HG03432 (cell line): ENCODE measurements at regions not wholly inside any gene's neighbourhood (a gene's known extent, or its start where the extent isn't known, plus 50 kb on each side); places are given as distances from the start of the nearest gene placed in this dataset.

Experiments used
- ATAC-seq: cut with Tn5 transposase; IDR thresholded peaks from one replicate; pipeline ENCODE4 v1.9.1; 2021; ENCODE audit warnings: mild to moderate bottlenecking, moderate library complexity; ENCODE audit not compliant: unreplicated experiment

DNA sequence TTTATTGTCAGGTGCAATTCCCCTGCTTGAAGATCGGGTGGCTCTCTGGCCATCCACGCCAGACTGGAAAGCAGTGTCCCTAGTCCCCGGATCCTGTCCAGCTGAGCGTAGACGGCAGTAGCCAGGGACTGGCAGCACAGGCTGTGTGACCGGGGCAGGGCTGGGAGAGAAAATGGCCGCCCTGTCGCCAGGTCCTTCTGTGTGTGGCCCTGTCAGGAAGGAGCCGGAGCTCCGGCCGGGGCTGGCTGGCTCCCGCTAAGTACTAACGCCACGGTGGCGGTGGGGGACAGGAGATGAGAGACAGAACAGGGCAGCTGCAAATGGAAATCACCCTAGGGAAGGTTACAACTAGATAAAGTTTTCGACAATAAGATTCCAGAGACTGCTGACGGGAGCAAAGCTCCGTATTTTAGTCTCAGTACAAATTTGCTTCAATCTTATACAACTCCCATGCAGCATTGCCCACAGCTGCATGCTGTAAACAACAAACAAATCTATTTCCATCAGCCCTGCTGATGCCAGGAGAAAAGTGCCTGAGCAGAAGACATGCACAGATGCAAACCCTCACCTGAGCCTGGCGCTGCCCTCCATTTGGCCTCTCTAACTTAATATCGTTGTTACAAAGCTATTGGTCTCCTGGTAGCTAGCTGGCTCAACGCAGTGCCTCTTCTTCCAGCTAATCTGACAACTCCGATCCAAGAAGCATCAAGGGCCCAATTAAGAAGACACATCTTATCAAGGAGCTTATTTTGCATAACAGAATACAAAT is 253.0 kb downstream of the TSHZ3 start:
- ATAC-seq = no peak

DNA sequence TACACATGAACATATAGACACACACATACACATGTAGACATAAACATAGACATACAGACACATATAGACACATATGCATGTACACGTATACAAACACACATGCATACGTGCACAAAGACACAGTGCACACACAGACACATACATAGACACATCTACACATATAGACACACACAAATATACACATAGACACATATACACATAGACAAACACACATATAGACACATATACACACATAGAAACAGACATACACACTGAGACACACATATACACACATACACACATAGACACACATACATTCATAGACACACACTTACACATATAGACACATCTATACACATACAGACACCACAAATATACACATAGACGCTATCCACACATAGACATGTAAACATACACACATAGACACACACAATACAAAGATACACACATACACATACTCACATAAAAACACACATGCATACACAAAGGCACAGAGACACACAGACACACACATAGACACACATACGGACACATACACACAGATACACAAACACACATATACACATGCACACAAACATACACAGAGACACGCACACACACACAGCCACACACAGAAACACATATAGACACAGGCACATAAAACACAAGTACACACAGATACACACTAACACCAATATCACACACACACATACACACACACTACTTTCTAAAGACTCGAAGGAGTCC is 254.0 kb downstream of the TSHZ3 start:
- ATAC-seq = no peak

DNA sequence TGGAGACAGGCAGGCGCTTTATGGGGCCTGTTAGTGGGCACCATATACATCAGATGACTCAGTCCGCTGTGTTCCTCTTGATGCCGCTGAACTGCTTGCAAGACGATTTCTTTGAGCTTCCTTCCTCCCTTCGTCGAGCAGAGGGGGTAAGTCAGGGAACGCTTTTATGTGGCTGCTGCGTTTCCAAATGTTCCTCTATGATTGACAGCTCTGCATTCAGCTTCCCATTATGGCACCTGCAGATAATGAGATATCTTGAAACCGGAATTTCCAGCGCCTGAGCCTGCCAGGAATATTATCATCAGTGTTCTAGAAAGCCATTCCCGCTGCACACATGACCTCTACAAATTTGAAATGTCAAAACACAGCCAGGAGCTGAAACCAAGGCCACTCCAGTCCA is 257.0 kb downstream of the TSHZ3 start:
- ATAC-seq = no peak

DNA sequence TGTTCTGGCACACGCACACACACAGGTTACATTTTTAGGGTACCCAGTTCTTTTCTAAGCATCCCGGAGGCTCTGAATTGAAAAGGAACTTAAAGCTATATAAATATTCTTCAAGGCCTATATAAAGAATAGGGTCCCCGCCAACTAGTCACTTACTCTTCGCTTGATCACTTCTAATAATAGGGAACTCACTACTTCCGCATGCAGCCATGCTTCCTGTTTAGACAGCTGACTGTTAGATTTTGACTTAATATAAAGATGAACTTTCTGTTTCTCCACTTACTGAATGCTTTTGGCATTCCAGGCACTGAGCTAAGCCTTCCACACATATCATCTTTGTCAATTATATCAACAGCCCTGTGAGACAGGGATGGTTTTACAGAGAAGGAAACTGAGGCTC is 259.6 kb downstream of the TSHZ3 start:
- ATAC-seq = no peak

DNA sequence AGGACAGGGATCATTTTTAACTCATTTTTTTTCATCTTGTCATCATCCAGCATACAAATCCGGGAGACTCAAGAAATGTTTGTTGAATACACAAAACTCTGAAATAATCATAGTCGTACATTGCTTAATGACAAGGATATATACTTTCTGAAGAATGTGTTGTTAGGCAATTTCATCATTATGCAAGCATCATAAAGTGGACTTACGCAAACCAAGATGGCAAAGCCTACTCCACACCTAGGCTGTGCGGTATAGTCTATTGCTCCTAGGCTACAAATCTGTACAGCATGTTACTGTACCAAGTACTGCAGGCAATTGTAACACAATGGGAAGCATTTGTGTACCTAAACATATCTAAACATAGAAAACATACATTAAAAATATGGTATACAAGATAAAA is 264.1 kb downstream of the TSHZ3 start:
- ATAC-seq = no peak

DNA sequence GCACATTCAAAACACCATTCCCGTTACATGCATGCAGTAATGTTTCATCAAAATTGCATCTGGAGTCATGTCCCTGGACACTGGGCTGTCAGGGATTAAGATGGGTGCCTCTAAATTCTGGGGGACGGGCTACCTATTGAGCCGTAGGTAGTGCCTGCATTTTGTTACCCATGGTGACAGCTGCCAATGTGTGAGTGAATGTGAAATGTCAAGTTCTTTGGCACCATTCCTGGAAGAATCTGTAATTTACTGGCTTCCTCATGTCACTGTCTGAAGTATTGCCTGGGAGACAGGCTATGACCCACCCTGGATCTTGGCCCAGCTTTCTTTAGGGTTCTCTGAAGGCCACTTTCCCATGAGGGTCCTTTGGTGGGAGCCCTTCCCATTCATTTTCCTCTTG is 266.1 kb downstream of the TSHZ3 start:
- no peak for ATAC-seq

DNA sequence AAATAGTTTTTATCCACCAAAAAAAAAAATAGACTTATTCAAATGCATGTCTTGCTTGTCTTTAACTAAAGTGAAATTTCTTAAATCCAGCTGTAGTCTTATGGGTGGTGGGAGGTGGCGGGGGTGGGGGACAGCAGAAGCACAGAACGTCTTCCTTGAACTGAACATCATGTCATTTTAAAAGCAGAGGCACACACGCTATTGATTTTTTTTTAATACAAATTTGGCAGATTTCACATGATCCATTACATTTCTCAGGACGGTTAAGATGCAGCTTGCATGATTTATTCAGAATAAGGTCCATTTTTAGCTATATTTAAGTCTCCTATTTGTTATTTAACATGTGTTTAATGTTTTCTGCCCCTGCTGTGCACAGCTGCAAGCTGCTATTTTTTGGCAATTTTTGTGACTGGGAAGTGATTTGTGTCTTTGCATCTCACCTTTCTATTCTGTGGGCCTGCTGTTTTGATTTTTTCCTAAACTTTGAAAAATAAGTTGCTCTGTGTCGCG is 274.0 kb downstream of the TSHZ3 start:
- no peak for ATAC-seq

DNA sequence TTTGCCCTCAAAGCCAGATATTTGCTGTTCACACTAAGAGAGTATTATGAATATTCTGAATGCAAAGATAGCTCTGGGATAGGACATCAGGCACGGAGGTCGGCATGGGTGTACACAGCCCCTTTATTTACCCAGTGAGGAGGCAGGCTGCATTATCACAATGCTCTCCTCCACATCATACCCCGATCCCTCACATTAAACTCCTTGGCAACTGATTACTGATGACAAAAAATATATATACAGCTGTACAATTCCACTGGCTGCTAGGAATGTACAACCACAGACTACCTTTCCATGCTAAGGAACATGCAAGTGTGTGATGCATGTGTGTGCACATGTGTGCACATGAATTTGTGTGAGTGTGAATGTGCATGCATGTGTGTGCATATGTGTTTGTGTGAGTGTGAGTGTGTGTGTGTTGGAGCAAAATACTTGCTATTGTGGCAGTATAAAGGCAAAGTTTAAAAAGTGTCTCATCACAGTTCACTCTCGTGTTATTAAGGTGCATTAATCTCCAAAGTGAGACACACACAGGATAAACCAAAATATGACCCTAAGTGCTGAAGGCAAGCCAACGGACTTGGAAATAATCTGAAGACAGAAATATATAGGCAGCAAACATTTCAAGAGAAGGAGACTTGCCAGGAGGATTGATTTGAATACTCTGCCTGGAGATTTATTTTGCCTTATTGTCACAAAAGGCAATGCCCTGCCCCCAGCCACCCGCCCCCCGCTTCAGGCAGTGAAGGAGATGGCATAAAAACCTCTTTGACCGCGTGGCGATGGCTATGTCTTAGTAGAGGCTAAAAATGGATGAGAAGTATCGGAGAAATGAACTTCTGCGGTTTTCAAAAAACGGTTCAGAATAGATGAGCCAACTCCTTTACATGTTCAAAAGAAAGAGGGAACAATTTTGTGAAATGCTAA is 274.8 kb downstream of the TSHZ3 start:
- no peak for ATAC-seq

DNA sequence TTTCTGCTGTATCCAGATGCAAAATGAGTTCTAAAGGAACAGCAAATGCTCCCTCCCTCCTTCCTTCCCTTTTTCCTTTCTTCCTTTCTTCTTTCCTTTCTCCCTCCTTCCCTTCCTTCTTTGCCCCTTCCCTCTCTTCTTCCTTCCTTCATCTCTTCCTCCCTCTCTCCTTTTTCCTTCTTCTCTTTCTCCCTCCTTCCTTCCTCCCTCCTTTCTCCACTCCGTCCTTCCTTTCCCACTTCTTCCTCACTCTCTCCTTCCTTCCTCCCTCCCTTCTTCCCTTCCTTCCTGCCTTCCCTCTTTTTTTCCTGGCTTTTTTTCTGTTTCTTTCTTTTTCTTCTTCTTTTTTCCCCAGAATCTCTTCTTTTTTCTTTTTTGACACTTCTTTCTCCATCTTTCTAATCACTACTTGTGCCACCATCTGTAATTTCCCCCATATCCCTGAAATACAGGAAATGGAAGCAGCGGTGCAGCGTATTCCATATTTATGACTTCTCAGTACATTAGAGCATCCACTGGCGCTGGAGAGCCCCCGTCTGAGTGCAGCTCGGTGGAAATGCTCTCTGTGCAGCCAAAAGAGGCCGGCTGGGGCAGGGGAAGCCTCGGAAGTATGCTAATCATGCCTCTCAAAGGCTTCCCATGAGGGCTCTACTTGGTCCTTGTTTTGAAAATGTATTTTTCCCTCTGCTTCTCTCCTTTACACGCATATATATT is 275.6 kb downstream of the TSHZ3 start:
- no peak for ATAC-seq

DNA sequence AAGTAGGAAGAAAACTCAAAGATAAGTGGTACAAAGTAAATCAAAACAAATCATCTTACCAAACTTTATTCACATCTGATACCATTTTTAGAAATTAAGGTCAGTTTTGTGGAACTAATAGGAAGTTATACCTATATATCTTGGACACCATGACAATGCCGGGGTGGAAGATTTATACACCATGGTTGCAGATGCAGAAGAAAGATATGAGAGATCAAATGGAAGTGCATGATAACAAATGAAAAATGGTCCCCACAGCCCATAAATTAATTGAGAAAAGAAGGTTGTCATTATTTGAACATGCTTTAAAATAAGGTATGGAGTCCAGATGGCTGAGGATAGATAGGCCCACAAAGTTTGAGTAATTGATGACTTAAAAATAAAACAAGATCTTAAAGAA is 276.8 kb downstream of the TSHZ3 start:
- no peak for ATAC-seq

DNA sequence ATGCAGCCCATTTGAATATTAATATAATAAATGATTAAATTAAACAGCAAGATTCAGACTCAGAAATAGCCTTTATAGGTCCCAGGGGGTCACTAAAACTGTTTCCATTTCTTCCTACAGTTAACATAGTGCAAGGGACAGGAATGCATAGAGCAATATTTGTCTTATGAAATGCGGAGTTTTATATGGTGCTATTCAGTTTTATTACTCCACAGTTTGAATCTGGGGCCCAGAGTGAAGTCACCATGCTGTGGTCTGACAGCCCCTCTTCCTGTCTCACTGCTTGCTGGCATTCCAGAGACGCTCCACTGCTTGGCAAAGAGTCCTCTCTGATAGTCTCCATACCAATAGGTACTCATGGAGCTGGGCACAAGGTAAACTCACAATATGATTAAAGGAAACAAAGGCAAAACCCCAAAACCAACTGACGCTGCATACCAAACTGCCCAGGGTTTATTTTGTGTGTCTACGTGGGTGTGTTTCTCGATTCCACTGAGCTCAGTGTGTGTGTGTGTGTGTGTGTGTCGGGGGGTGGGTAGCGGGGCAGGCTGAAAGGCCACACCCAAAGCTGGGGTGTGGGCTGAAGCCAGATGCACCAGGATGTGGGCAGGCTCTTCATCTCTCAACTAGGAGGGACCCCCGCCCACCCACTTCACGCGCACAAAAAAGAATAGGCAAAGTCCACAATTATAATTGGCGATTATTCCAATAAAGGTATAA is 277.9 kb downstream of the TSHZ3 start:
- ATAC-seq = no peak

DNA sequence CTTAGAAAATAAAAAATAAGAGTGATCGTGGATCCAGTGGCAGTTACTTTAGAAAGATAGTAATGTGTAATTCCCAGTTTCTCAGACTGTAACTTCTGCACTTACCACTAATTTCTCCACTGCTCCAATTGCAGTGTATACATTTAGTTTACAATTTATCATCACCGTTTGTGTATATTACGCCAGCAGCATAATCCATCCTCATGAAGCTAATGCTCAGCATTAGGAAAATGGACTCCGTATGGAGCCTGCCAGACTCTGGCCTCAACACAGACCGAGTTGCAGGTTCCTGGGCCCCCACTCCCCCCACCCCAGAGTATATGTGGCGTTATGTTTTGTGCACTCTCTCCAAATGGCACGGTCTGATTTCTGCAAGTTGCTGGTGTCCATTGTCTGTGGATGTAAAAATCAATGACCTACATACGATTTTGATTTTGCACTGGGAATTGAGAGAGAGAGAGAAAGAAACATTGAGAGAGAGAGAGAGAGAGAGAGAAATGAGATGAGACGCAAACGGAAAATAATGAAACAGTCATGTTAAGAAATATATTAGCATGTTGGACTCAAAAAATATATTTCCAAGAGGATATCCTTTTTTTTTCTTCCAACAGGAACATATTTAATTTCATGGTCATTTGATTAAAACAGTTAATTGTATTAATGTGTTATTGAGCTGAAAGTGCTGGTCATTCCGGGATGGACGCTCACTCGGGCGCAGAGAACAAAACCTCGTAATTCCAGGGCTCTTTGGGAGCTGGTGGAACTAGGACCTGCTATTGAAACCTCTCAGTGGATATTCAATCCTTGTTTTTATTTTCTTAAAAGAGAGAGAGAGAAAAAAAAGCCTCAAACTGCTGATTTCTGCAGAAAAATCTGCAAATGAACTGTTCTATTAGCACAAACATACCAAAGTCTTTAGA is 278.8 kb downstream of the TSHZ3 start:
- ATAC-seq = no peak

DNA sequence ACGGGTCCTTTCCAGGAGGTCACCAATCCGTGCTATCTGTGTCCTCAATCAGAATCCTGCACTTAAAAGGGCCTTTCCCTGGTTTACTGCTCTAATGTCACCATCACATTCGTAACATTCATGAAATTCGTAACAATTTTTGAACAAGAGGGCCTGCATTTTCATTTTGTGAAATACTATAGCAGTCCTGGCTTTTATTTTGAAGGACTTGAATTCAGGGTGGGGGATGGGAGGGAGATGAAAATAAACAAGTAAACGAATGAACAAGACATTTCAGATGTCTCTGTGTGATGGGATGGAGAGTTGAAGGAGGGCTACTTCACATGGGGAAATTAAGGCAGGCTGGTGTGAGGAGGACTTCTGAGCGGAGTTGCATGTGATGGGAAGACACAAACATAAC is 281.0 kb downstream of the TSHZ3 start:
- no peak for ATAC-seq

DNA sequence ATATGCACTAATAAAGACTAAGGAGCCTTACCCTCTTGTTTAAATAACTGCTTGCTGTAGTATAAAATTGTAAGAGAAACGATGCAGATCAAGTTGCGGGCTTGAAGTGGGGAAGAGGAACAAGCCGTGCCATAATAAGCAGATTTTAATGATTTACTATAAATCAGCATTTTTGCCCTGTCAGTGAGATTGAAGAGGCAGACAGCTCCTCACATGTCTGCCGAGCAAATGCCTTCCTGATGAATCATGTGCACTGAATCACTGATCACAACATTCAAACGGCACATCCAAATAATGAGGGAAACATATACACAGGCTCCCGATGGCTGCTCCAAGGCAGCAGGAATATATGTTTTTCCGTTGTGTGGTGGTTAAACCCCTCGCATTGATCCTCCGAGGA is 282.9 kb downstream of the TSHZ3 start:
- no peak for ATAC-seq

DNA sequence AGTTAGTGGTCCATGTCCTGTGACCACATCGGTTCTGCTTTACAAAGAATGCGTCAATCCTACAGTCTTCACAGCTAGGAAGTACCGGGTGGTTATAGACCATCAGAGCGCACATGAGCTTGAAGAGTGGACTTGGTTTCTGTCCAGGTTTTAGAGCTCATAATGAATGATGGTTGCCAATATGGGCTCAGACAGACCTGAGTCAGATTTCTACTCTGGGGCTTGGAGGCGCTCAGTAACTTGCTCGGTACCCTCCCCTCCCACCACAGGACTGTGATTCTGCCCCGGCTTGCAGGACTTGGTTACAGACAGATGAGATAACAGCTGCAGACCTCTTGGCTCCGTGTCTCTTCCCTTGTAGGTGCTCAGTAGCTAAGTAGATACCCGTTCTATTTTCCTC is 284.7 kb downstream of the TSHZ3 start:
- ATAC-seq = no peak

DNA sequence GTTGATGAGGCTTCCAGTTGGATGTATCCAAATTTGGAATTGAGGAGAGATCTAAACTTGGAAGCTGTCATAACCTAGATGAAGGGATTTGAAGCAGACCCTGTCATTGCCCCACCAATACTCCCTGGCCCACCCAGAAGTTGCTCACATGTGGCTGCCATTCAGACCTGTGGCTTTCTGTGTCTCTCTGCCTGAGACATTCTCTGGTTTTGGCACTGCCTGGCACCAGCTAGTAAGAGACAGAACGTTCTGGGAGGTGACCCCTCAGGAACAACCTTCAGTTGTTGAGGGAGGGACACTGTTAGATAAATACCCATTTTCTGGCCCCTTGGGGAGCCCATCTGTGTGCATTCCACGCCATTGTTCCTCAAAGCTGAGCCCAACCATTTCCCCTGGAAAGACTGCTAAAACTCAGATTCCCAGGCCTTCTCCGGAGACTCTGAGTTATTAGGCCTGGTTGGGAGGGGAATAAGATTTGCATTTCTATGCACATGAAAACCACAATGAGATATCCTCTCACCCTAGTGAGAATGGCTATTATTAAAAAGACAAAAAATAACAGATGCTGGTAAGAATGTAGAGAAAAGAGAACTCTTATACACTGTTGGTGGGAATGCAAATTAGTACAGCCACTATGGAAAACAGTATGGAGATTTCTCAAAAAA is 290.4 kb downstream of the TSHZ3 start:
- ATAC-seq = no peak

DNA sequence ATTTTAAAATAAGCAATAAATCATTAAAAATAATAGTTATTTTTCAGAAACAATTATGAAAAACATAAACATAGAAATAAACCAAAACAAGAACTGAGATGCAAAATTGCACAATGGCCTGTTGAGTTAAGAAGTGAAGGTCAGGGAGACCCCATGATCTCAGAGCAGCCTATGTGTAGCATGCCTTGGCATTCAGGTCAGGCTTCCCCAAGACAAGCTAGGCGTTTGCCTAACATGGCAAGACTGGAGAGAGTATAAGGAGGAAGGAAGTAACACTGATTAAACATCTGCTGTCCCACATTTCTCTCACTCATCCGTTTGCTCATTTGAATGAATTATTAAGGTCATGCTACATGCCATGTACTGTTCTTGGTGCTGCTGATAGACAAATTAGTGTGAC is 291.8 kb downstream of the TSHZ3 start:
- no peak for ATAC-seq

DNA sequence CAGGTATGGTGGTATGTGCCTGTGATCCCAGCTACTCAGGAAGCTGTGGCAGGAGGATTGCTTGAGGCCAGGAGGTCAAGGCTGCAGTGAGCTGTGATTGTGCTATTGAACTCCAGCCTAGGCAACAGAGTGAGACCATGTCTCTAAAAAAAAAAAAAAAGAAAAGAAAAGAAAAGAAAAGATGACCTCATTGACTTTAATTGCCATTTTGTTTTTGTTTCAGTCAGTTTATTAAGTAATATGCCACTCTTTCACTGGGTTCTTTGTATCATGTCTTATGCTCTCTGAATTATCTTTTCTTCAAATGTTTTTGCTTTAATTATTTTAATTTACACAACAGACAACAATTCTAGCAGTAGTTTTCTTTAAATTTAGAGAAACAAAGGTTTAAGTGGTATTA is 293.8 kb downstream of the TSHZ3 start:
- no peak for ATAC-seq

DNA sequence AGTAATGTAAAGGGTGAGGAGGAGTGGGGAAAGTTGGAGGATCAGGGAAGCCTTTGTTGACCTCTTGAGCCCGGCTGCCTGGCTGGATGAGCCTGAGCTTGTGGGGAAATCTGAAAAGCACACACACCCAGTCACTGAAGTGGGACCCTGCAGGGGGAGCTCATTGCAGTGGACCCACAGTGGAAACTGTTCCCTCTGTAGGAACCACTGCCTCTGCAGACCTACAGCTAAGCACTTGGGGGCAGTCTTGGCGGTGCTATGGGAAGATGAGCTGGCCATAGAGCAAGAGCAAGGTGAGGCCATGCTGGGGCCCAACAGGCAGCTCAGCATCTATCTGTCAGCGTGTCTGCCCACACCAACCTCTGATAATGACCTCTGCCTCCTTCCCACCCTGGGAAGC is 294.8 kb downstream of the TSHZ3 start:
- no peak for ATAC-seq
